Smooth muscle cell (in vitro differentiated cells): ENCODE measurements at regions not wholly inside any gene's neighbourhood (a gene's known extent, or its start where the extent isn't known, plus 50 kb on each side); places are given as distances from the start of the nearest gene placed in this dataset.
"Not testable (repeated sequence)": the region's sequence is repeated elsewhere in the genome, so short reads cannot be mapped to it uniquely, and the experiment has no call there.

ENCODE experiments used
- DNase-seq: peaks from one replicate; lab custom pipeline; 2025; ENCODE audit not compliant: unreplicated experiment; lab: John Stamatoyannopoulos, UW
- H2AFZ ChIP-seq: fragments of 200-600 bp; sonication (generic); 2 replicates; pipeline ENCODE4 v1.6.0; 2016; ENCODE audit warnings: antibody characterized with exemption, low read depth, mild to moderate bottlenecking
- H3F3A ChIP-seq: fragments of 200-600 bp; sonication (generic); 2 replicates; pipeline ENCODE4 v1.6.0; 2017; ENCODE audit warnings: antibody characterized with exemption, low read depth
- H3K27ac ChIP-seq: fragments of 200-600 bp; sonication (generic); 2 replicates; pipeline ENCODE4 v1.5.1; 2016; ENCODE audit warnings: low read depth, mild to moderate bottlenecking
- H3K27me3 ChIP-seq: fragments of 200-600 bp; sonication (generic); 2 replicates; pipeline ENCODE4 v1.6.1; 2016; ENCODE audit warnings: low read depth, mild to moderate bottlenecking
- H3K36me3 ChIP-seq: fragments of 200-600 bp; sonication (generic); 2 replicates; pipeline ENCODE4 v1.5.1; 2016; ENCODE audit warnings: low read depth
- H3K4me1 ChIP-seq: fragments of 200-600 bp; sonication (generic); 2 replicates; pipeline ENCODE4 v1.5.1; 2016; ENCODE audit warnings: low read depth
- H3K4me2 ChIP-seq: fragments of 200-600 bp; sonication (generic); 2 replicates; pipeline ENCODE4 v1.6.0; 2016; ENCODE audit warnings: mild to moderate bottlenecking
- H3K4me3 ChIP-seq: fragments of 200-600 bp; sonication (generic); 2 replicates; pipeline ENCODE4 v1.5.1; 2016; ENCODE audit warnings: mild to moderate bottlenecking
- H3K79me2 ChIP-seq: fragments of 200-600 bp; sonication (generic); 2 replicates; pipeline ENCODE4 v1.6.0; 2016; ENCODE audit warnings: low read depth, mild to moderate bottlenecking
- H3K9ac ChIP-seq: fragments of 200-600 bp; sonication (generic); 2 replicates; pipeline ENCODE4 v1.6.0; 2016; ENCODE audit warnings: low read depth
- H3K9me3 ChIP-seq: fragments of 200-600 bp; sonication (generic); replicated peaks from 2 replicates; pipeline ENCODE4 v1.5.1; 2016; ENCODE audit warnings: low read depth
- H4K20me1 ChIP-seq: fragments of 200-600 bp; sonication (generic); 2 replicates; pipeline ENCODE4 v1.6.0; 2016; ENCODE audit warnings: low read depth
- CTCF ChIP-seq: fragments of 200-600 bp; sonication (generic); IDR thresholded peaks from 2 replicates; pipeline ENCODE4 v1.5.1; 2017; ENCODE audit warnings: borderline replicate concordance, mild to moderate bottlenecking, antibody characterized with exemption; ENCODE audit not compliant: insufficient read depth, poor library complexity, severe bottlenecking
- WGBS: methylation state at CpG from one replicate; pipeline ENCODE4 v1.1.7; 2016; ENCODE audit warnings: low lambda C conversion rate; 5-methylcytosine and 5-hydroxymethylcytosine counted together

- 73% methylated on average over 1 of the region's 1 CpG for WGBS
- H3K27me3 ChIP-seq = no peaks in the 10 kb centered on the region
- no peaks in the 10 kb centered on the region for H3K36me3 ChIP-seq
- no peak for DNase-seq
- no peak overlapping the region for H3K27ac ChIP-seq
- H3K79me2 ChIP-seq = no peaks in the 10 kb centered on the region
- H3K9me3 ChIP-seq = no peaks in the 10 kb centered on the region
- H3K9ac ChIP-seq = no peak overlapping the region
- no peak overlapping the region for H3K4me2 ChIP-seq
- H2AFZ ChIP-seq = no peak overlapping the region
- no peaks in the 10 kb centered on the region for H3F3A ChIP-seq
- no peaks in the 10 kb centered on the region for H4K20me1 ChIP-seq
- TF ChIP-seq CTCF = no peak
- no peaks in the 10 kb centered on the region for H3K4me1 ChIP-seq
- H3K4me3 ChIP-seq = no peak overlapping the region
Observed at GRCh38 chrX:95956745-95957144, 727.9 kb upstream of the DIAPH2 start.

GRCh38 chrX:95973456-95974095 lies 711.1 kb upstream of the DIAPH2 start:
- not testable (repeated sequence) for H3K4me1 ChIP-seq, DNase-seq, H3K4me2 ChIP-seq, H3K4me3 ChIP-seq, H2AFZ ChIP-seq, H3F3A ChIP-seq, H3K79me2 ChIP-seq, H3K36me3 ChIP-seq, H3K9ac ChIP-seq, H3K27ac ChIP-seq, H3K9me3 ChIP-seq, H3K27me3 ChIP-seq, H4K20me1 ChIP-seq
- WGBS = 85% methylated on average over 9 of the region's 9 CpGs

GRCh38 chrX:95974096-95974470 lies 710.6 kb upstream of the DIAPH2 start:
- DNase-seq = no peak
- Histone ChIP-seq H2AFZ (no peak overlapping the region), H3K27ac (no peak overlapping the region), H3F3A (no peaks in the 10 kb centered on the region), H3K79me2 (no peaks in the 10 kb centered on the region), H3K9me3 (no peaks in the 10 kb centered on the region), H3K4me2 (no peak overlapping the region), H3K4me3 (no peak overlapping the region), H4K20me1 (no peaks in the 10 kb centered on the region), H3K9ac (no peak overlapping the region), H3K36me3 (no peaks in the 10 kb centered on the region), H3K27me3 (no peaks in the 10 kb centered on the region), H3K4me1 (no peaks in the 10 kb centered on the region)
- WGBS = 81% methylated on average over 4 of the region's 4 CpGs
- TF ChIP-seq CTCF = no peak

GRCh38 chrX:95974890-95975289 lies 709.8 kb upstream of the DIAPH2 start:
- Histone ChIP-seq H3K4me2 (no peak overlapping the region), H3K36me3 (no peaks in the 10 kb centered on the region), H3K27ac (no peak overlapping the region), H2AFZ (no peak overlapping the region), H3K9ac (no peak overlapping the region), H3F3A (no peaks in the 10 kb centered on the region), H3K4me1 (no peaks in the 10 kb centered on the region), H3K9me3 (no peaks in the 10 kb centered on the region), H3K27me3 (no peaks in the 10 kb centered on the region), H3K79me2 (no peaks in the 10 kb centered on the region), H3K4me3 (no peak overlapping the region), H4K20me1 (no peaks in the 10 kb centered on the region)
- WGBS = 82% methylated on average over 5 of the region's 5 CpGs
- TF ChIP-seq CTCF = no peak
- DNase-seq = no peak
